PC-9 (cell line): ENCODE measurements at regions not wholly inside any gene's neighbourhood (a gene's known extent, or its start where the extent isn't known, plus 50 kb on each side); places are given as distances from the start of the nearest gene placed in this dataset.

Experiments used
- BruUV-seq: library from RNA; stranded (reverse); fragments of 400-500 nt; replicated peaks from 2 replicates; lab custom pipeline; 2021; lab: Mats Ljungman, UMichigan
- CTCF ChIA-PET: fragments of 300-600 bp; sonication (Branson Sonifier 250); formaldehyde crosslinking; loops from one replicate; lab custom pipeline; 2022; ENCODE audit warnings: antibody characterized with exemption; lab: Charles Lee
- POLR2A ChIA-PET: fragments of 300-600 bp; sonication (Branson Sonifier 250); formaldehyde crosslinking; loops from one replicate; lab custom pipeline; 2022; ENCODE audit warnings: antibody characterized with exemption; ENCODE audit not compliant: unreplicated experiment; lab: Charles Lee
- DNase-seq, 2 experiments: peaks; one replicate each; pipeline versions ENCODE4 v3.0.0 to v3.0.0-alpha.2; 2015 to 2022; ENCODE audit warnings: mixed read lengths in 1 of 2
- H2AFZ ChIP-seq: fragments of 200-600 bp; sonication (generic); 2 replicates; pipeline ENCODE4 v1.8.1; 2017; ENCODE audit warnings: antibody characterized with exemption
- H3F3A ChIP-seq: fragments of 200-600 bp; sonication (generic); 2 replicates; pipeline ENCODE4 v1.8.1; 2017; ENCODE audit warnings: antibody characterized with exemption, mild to moderate bottlenecking, low read depth; ENCODE audit not compliant: insufficient read depth
- H3K27ac ChIP-seq: fragments of 200-600 bp; sonication (generic); 2 replicates; pipeline ENCODE4 v1.6.1; 2016; ENCODE audit warnings: mixed run types
- H3K27me3 ChIP-seq: fragments of 200-600 bp; sonication (generic); 2 replicates; pipeline ENCODE4 v1.6.1; 2016; ENCODE audit warnings: low read depth, mixed run types; ENCODE audit not compliant: insufficient read depth
- H3K36me3 ChIP-seq: fragments of 200-600 bp; sonication (generic); 2 replicates; pipeline ENCODE4 v1.6.1; 2016; ENCODE audit warnings: low read depth, mixed run types
- H3K4me1 ChIP-seq: fragments of 200-600 bp; sonication (generic); replicated peaks from 2 replicates; pipeline ENCODE4 v1.6.1; 2016; ENCODE audit warnings: mixed run types; ENCODE audit not compliant: insufficient read depth
- H3K4me2 ChIP-seq: fragments of 200-600 bp; sonication (generic); 2 replicates; pipeline ENCODE4 v1.6.1; 2017; ENCODE audit warnings: mixed run types
- H3K4me3 ChIP-seq: fragments of 200-600 bp; sonication (generic); 2 replicates; pipeline ENCODE4 v1.6.1; 2016; ENCODE audit warnings: mixed run types
- H3K79me2 ChIP-seq: fragments of 200-600 bp; sonication (generic); 2 replicates; pipeline ENCODE4 v1.6.1; 2017; ENCODE audit warnings: low read depth, mixed run types
- H3K9me2 ChIP-seq: fragments of 200-600 bp; sonication (generic); 2 replicates; pipeline ENCODE4 v1.8.1; 2017; ENCODE audit warnings: mild to moderate bottlenecking; ENCODE audit not compliant: insufficient read depth
- H3K9me3 ChIP-seq: fragments of 200-600 bp; sonication (generic); 2 replicates; pipeline ENCODE4 v1.8.1; 2016; ENCODE audit warnings: low read depth; ENCODE audit not compliant: insufficient read depth
- H4K20me1 ChIP-seq: fragments of 200-600 bp; sonication (generic); 2 replicates; pipeline ENCODE4 v1.8.1; 2017; ENCODE audit not compliant: insufficient read depth
- EZH2 ChIP-seq: fragments of 200-600 bp; sonication (generic); IDR thresholded peaks from 2 replicates; pipeline ENCODE4 v1.8.0; 2017; ENCODE audit warnings: antibody characterized with exemption, low read depth
- intact Hi-C: fragments of 100-400 bp; cut with micrococcal nuclease; formaldehyde crosslinking; loops from one replicate; pipeline ENCODE4 v1.10.0; 2022; ENCODE audit not compliant: unreplicated experiment
- TF ChIP-seq, protein P1 (sequence below): fragments of 200-600 bp; sonication (generic); conservative IDR thresholded peaks from 2 replicates; pipeline ENCODE4 v1.6.1; 2017; ENCODE audit warnings: mixed run types, antibody characterized with exemption, mild to moderate bottlenecking, moderate library complexity

DNA sequence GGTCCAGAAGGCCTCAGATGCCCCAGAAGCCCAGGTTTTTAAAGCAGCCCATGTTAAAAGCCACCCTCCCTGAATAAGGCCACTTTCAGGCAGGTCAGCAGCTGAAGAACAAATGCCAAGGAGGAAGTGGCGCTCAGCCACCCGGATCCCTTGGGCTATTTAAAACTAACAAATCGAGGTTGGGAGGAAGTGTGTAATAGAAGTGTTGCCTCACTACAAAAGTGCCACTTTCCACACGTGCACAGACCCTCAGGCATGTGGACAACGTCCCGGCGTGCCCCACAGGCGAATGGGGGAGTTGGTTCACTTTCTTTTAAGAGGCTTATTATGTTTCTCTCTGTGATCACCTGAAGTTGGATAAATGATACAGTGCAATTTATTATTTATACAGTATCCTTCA lies 173.8 kb upstream of the SALL3 start:
- H3K79me2 ChIP-seq, result no peaks in the 10 kb centered on the region
- ChIA-PET CTCF (no interaction called here), POLR2A (no interaction called here)
- no peak overlapping the region for H3K4me3 ChIP-seq
- DNase-seq, result no peak
- no peaks in the 10 kb centered on the region for H4K20me1 ChIP-seq
- no peak overlapping the region for H3K4me2 ChIP-seq
- no peaks in the 10 kb centered on the region for H3K9me2 ChIP-seq
- no peaks in the 10 kb centered on the region for H3K4me1 ChIP-seq
- 0 out of 2 replicates have a peak, but pooled peaks cover 6% of the 10 kb centered on the region for H3F3A ChIP-seq
- H3K36me3 ChIP-seq, result no peaks in the 10 kb centered on the region
- peaks cover 83% of the 10 kb centered on the region for H3K27me3 ChIP-seq
- no peak for TF ChIP-seq EZH2
- TF ChIP-seq, protein P1, sequence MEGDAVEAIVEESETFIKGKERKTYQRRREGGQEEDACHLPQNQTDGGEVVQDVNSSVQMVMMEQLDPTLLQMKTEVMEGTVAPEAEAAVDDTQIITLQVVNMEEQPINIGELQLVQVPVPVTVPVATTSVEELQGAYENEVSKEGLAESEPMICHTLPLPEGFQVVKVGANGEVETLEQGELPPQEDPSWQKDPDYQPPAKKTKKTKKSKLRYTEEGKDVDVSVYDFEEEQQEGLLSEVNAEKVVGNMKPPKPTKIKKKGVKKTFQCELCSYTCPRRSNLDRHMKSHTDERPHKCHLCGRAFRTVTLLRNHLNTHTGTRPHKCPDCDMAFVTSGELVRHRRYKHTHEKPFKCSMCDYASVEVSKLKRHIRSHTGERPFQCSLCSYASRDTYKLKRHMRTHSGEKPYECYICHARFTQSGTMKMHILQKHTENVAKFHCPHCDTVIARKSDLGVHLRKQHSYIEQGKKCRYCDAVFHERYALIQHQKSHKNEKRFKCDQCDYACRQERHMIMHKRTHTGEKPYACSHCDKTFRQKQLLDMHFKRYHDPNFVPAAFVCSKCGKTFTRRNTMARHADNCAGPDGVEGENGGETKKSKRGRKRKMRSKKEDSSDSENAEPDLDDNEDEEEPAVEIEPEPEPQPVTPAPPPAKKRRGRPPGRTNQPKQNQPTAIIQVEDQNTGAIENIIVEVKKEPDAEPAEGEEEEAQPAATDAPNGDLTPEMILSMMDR, result no peak
- no peaks in the 10 kb centered on the region for H3K9me3 ChIP-seq
- no TSS peak for BruUV-seq
- intact Hi-C loops, result no loop called here
- H3K27ac ChIP-seq, result no peak overlapping the region
- H2AFZ ChIP-seq, result no peak overlapping the region

DNA sequence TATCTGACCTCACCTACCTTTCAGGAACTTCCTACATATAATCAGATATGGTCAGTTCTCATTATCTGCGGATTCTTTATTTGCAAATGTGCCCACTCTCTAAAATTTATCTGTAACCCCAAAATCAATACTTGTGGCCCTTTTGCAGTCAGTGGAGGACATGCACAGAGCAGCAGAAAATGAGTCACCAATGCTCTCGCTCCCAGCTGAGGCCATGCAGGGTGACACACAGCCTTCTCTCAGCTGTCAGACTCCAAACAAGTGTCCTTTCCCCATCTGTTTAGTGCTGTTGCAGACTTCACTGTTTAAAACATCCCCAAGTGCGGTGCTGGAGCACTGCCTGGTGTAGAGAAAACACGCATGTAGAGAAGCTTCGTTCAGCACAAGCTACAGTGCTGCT lies 171.9 kb upstream of the SALL3 start:
- Histone ChIP-seq H3F3A (0 out of 2 replicates have a peak, but pooled peaks cover 6% of the 10 kb centered on the region), H3K4me3 (no peak overlapping the region), H3K9me3 (no peaks in the 10 kb centered on the region), H3K27ac (no peak overlapping the region), H3K27me3 (peaks cover 84% of the 10 kb centered on the region), H4K20me1 (no peaks in the 10 kb centered on the region), H2AFZ (no peak overlapping the region), H3K9me2 (no peaks in the 10 kb centered on the region), H3K4me2 (no peak overlapping the region), H3K36me3 (no peaks in the 10 kb centered on the region), H3K4me1 (no peaks in the 10 kb centered on the region), H3K79me2 (no peaks in the 10 kb centered on the region)
- intact Hi-C loops, result no loop called here
- ChIA-PET POLR2A (no interaction called here), CTCF (no interaction called here)
- TF ChIP-seq, protein P1, result no peak
- no peak for TF ChIP-seq EZH2
- DNase-seq, result no peak
- no TSS peak for BruUV-seq

DNA sequence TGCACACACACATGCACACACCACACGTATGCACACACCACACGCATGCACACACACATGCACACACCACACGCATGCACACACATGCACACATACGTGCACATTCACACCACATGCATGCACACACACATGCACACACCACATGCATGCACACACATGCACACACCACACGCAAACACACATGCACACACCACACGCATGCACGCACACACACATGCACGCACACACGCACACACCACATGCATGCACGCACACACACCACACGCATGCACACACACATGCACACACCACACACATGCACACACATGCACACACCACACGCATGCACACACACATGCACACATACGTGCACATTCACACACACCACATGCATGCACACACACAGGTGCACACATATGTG lies 169.8 kb upstream of the SALL3 start:
- H3K27ac ChIP-seq, result no peak overlapping the region
- no peaks in the 10 kb centered on the region for H3K9me3 ChIP-seq
- no peak overlapping the region for H3K4me3 ChIP-seq
- H3K79me2 ChIP-seq, result no peaks in the 10 kb centered on the region
- H2AFZ ChIP-seq, result no peak overlapping the region
- H3K36me3 ChIP-seq, result no peaks in the 10 kb centered on the region
- no peaks in the 10 kb centered on the region for H4K20me1 ChIP-seq
- peaks cover 85% of the 10 kb centered on the region for H3K27me3 ChIP-seq
- no peaks in the 10 kb centered on the region for H3K9me2 ChIP-seq
- no TSS peak for BruUV-seq
- no peak overlapping the region for H3K4me2 ChIP-seq
- ChIA-PET CTCF (no interaction called here), POLR2A (no interaction called here)
- TF ChIP-seq, protein P1, result no peak
- no peak for TF ChIP-seq EZH2
- H3K4me1 ChIP-seq, result no peaks in the 10 kb centered on the region
- H3F3A ChIP-seq, result 0 out of 2 replicates have a peak, but pooled peaks cover 6% of the 10 kb centered on the region
- intact Hi-C loops, result no loop called here
- DNase-seq, result no peak
